ENCODE measurements at regions not wholly inside any gene's neighbourhood (a gene's known extent, or its start where the extent isn't known, plus 50 kb on each side); places are given as distances from the start of the nearest gene placed in this dataset.

DNA sequence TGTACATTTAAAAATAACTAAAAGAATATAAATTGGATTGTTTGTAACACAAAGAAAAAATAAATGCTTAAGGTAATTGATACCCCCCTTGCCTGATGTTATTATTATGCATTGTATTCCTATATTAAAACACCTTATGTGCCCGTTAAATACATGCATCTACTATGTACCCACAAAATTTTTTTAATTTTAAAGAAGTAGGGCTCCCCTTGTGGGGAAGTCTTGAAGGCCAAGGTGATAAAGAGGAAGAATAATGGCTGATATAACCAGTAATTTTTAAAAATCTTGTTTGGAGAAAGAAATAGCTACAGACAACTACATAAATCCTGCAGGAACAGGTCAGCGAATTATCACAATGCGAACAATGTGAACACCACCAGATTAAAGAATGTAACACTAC, 451.7 kb upstream of the ARHGEF26 start:
- H3K9ac ChIP-seq = no peak overlapping the region
- TF ChIP-seq, protein P1, sequence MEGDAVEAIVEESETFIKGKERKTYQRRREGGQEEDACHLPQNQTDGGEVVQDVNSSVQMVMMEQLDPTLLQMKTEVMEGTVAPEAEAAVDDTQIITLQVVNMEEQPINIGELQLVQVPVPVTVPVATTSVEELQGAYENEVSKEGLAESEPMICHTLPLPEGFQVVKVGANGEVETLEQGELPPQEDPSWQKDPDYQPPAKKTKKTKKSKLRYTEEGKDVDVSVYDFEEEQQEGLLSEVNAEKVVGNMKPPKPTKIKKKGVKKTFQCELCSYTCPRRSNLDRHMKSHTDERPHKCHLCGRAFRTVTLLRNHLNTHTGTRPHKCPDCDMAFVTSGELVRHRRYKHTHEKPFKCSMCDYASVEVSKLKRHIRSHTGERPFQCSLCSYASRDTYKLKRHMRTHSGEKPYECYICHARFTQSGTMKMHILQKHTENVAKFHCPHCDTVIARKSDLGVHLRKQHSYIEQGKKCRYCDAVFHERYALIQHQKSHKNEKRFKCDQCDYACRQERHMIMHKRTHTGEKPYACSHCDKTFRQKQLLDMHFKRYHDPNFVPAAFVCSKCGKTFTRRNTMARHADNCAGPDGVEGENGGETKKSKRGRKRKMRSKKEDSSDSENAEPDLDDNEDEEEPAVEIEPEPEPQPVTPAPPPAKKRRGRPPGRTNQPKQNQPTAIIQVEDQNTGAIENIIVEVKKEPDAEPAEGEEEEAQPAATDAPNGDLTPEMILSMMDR (conservative IDR thresholded peaks at IDR 0.05; ENCODE audit: low read depth, low read length) = no peak
- no peak overlapping the region for H3K27ac ChIP-seq
- no peaks in the 10 kb centered on the region for H3K79me2 ChIP-seq (ENCODE audit: insufficient read depth, low read depth)
- no peaks in the 10 kb centered on the region for H4K20me1 ChIP-seq (ENCODE audit: insufficient read depth)
- H3K36me3 ChIP-seq (ENCODE audit: insufficient read depth) = no peaks in the 10 kb centered on the region
- H2AFZ ChIP-seq (ENCODE audit: low read depth) = no peak overlapping the region
- no peaks in the 10 kb centered on the region for H3K4me1 ChIP-seq (ENCODE audit: low read depth, poor library complexity, severe bottlenecking)
- H3K4me3 ChIP-seq (IDR thresholded peaks at IDR 0.05; ENCODE audit: insufficient read depth, low read depth, low read length) = no peak overlapping the region
- no peak overlapping the region for H3K4me2 ChIP-seq
- H3K27me3 ChIP-seq (ENCODE audit: insufficient read depth, low read depth) = no peaks in the 10 kb centered on the region

DNA sequence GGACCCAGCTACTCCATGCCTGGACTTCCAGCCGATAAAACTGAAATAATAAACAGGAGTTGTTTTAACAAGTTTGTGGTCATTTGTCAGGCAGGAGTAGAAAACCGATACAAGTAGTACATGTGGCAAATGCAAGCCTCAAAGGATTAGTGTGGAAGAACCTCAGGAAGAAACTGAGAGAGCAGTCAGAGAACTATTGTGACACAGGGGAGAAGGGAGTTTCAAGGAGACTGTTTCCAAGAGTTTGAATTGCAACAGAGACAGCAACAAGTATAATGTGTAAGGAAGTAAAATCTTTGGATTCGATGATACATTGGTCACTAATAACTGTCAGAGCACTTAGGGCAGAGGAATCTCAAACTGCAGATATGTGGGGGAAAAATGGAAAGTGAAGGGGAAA, 450.6 kb upstream of the ARHGEF26 start:
- H3K27me3 ChIP-seq (ENCODE audit: insufficient read depth, low read depth) = no peaks in the 10 kb centered on the region
- H3K4me3 ChIP-seq (IDR thresholded peaks at IDR 0.05; ENCODE audit: insufficient read depth, low read depth, low read length) = no peak overlapping the region
- H3K4me2 ChIP-seq = no peak overlapping the region
- H3K4me1 ChIP-seq (ENCODE audit: low read depth, poor library complexity, severe bottlenecking) = no peaks in the 10 kb centered on the region
- H4K20me1 ChIP-seq (ENCODE audit: insufficient read depth) = no peaks in the 10 kb centered on the region
- TF ChIP-seq, protein P1 (conservative IDR thresholded peaks at IDR 0.05; ENCODE audit: low read depth, low read length) = no peak
- no peak overlapping the region for H3K27ac ChIP-seq
- H3K79me2 ChIP-seq (ENCODE audit: insufficient read depth, low read depth) = no peaks in the 10 kb centered on the region
- H3K9ac ChIP-seq = no peak overlapping the region
- no peaks in the 10 kb centered on the region for H3K36me3 ChIP-seq (ENCODE audit: insufficient read depth)
- no peak overlapping the region for H2AFZ ChIP-seq (ENCODE audit: low read depth)

DNA sequence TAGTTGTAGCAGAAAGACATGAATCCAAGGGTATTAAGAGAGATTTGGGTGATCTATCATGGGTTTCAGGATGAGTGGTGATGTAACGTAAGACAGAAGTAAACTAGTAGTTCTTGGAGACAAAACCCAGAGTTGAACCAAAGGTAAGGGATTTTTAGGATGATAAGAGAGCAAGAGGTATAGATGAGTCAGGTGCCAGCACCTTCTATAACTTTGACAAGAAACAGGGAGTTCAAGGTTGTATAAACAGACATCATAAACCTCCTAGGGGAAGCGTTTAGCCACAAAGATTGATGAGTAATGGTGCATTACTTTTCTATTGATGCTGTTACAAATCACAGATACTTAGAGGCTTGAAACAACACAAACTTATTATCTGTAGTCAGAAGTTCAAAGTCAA, 447.3 kb upstream of the ARHGEF26 start:
- H3K4me3 ChIP-seq (IDR thresholded peaks at IDR 0.05; ENCODE audit: insufficient read depth, low read depth, low read length) = no peak overlapping the region
- no peak overlapping the region for H3K9ac ChIP-seq
- no peaks in the 10 kb centered on the region for H3K36me3 ChIP-seq (ENCODE audit: insufficient read depth)
- no peaks in the 10 kb centered on the region for H3K27me3 ChIP-seq (ENCODE audit: insufficient read depth, low read depth)
- H3K4me1 ChIP-seq (ENCODE audit: low read depth, poor library complexity, severe bottlenecking) = no peaks in the 10 kb centered on the region
- TF ChIP-seq, protein P1 (conservative IDR thresholded peaks at IDR 0.05; ENCODE audit: low read depth, low read length) = no peak
- H3K79me2 ChIP-seq (ENCODE audit: insufficient read depth, low read depth) = no peaks in the 10 kb centered on the region
- no peaks in the 10 kb centered on the region for H4K20me1 ChIP-seq (ENCODE audit: insufficient read depth)
- no peak overlapping the region for H3K27ac ChIP-seq
- no peak overlapping the region for H3K4me2 ChIP-seq
- H2AFZ ChIP-seq (ENCODE audit: low read depth) = no peak overlapping the region

DNA sequence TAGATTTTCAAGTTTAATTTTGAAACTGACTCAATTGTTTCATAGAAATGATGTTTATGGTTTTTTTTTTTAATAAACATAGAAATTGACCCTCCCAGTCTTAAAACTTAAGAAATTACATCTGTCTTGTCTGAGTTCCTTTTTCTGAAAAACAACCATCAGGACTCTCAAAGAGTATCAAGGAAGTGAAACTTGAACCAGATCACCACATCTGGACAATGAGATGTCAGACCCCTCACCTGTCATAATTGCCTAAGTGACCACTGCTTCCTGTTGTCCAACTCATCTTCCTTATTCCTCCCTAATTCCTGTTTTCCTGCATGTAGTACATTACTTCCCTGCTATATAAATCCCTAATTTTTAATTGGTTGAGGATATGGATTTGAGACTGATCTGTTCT, 441.5 kb upstream of the ARHGEF26 start:
- Histone ChIP-seq H4K20me1 (ENCODE audit: insufficient read depth) (no peaks in the 10 kb centered on the region), H3K36me3 (ENCODE audit: insufficient read depth) (no peaks in the 10 kb centered on the region), H3K9ac (no peak overlapping the region), H3K4me1 (ENCODE audit: low read depth, poor library complexity, severe bottlenecking) (no peaks in the 10 kb centered on the region), H3K79me2 (ENCODE audit: insufficient read depth, low read depth) (no peaks in the 10 kb centered on the region), H2AFZ (ENCODE audit: low read depth) (no peak overlapping the region), H3K27ac (no peak overlapping the region), H3K27me3 (ENCODE audit: insufficient read depth, low read depth) (no peaks in the 10 kb centered on the region), H3K4me2 (no peak overlapping the region), H3K4me3 (IDR thresholded peaks at IDR 0.05; ENCODE audit: insufficient read depth, low read depth, low read length) (no peak overlapping the region)
- TF ChIP-seq, protein P1 (conservative IDR thresholded peaks at IDR 0.05; ENCODE audit: low read depth, low read length) = no peak

DNA sequence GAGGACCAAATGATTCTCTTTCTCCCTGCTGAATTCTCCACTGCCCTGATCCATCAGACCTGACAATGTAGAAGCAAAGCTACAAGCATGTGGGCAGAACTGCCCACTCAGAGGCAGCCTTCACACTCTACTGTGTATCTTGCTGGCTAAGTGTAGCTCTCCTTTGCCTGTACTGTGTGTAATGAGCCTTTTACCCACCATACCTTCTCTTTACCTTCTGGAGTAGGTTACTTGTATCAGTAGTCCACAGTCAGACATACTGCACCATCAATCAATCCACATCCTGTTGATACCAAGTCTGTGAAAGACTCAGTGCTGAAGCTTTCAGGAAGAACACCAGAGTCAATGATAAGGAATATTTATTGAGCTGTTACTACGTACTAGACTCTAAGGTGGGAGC, 440.7 kb upstream of the ARHGEF26 start:
- Histone ChIP-seq H3K36me3 (ENCODE audit: insufficient read depth) (no peaks in the 10 kb centered on the region), H3K4me3 (IDR thresholded peaks at IDR 0.05; ENCODE audit: insufficient read depth, low read depth, low read length) (no peak overlapping the region), H3K4me1 (ENCODE audit: low read depth, poor library complexity, severe bottlenecking) (no peaks in the 10 kb centered on the region), H3K27me3 (ENCODE audit: insufficient read depth, low read depth) (no peaks in the 10 kb centered on the region), H3K9ac (no peak overlapping the region), H2AFZ (ENCODE audit: low read depth) (no peak overlapping the region), H3K4me2 (no peak overlapping the region), H4K20me1 (ENCODE audit: insufficient read depth) (no peaks in the 10 kb centered on the region), H3K79me2 (ENCODE audit: insufficient read depth, low read depth) (no peaks in the 10 kb centered on the region), H3K27ac (no peak overlapping the region)
- TF ChIP-seq, protein P1 (conservative IDR thresholded peaks at IDR 0.05; ENCODE audit: low read depth, low read length) = no peak
